HG03095 (cell line): ENCODE measurements at regions not wholly inside any gene's neighbourhood (a gene's known extent, or its start where the extent isn't known, plus 50 kb on each side); places are given as distances from the start of the nearest gene placed in this dataset.
"Not testable (repeated sequence)": the region's sequence is repeated elsewhere in the genome, so short reads cannot be mapped to it uniquely, and the experiment has no call there.

Experiments
- ATAC-seq: cut with Tn5 transposase; IDR thresholded peaks from one replicate; pipeline ENCODE4 v1.9.1; 2021; ENCODE audit warnings: moderate library complexity; ENCODE audit not compliant: unreplicated experiment

DNA sequence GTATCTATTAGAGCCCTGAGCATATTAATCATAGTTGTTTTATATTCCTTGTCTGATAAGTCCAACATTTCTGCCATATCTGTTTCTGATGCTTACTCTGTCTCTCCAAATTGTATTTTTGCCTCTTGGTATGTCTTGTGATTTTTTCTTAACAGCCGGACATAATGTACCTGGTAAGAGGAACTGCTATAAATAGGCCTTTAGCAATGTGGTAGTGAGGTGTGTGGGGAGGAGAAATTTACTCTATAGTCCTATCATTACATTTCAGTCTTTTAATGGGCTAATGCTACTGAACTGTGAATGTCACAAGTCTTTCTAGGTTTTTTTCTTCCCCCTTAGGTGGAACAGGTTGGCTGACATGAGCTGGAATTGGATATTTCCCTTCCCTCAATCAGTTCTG is 176.1 kb upstream of the FGF10 start:
- ATAC-seq = no peak

DNA sequence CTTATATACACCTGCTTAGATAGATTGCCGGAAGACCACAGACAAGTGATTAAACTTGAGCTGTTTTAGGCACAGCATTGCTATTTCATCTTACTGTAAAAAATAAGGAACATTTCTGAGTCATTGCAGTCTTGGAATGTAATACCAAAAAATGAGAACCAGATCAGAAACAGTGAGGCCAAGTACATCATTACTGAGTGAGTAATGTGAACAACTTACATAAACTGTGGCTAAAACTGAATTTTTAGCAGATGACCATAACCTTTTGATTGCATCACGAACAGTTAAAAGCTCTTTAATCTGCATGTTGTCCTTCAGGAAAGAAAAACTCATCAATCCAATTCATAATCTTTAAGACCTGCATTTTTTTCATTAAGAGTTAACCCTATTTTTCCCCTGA is 157.1 kb upstream of the FGF10 start:
- ATAC-seq = no peak

DNA sequence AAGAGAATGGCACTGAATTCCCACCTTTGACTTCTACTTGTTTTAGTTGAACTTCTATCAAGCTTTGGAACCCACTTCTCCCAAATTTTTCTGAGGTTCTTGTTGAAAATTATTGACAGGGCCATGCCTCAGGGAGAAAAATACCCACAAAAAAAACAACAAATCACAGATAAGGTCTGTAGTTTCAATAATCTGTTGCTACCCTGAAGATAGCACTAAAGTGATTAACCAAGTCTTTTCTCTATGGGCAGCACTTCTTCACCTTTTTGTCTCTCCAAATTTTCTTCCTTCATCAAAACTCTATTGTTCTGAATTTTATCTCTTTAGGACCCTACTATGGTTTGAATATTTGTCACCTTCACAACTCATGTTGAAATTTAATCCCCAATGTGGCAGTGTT is 154.3 kb upstream of the FGF10 start:
- no peak for ATAC-seq

DNA sequence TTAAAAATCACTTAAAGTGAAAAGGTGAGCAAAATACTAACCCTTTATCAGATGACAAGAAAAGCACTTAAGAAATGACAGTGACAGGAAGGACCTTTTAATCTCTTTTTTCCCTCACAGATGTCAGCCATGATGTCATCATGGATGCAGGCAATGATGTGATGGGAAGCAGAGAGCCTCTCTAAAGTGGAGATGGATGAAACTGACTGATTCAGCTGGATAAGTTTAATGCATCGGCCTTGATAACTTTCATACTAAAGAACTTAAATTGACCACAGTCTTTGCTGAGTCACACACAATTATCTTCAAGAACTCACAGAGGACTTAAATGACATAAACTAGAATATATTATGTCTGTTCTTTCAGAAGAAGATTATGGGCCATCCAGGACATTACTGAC is 153.2 kb upstream of the FGF10 start:
- no peak for ATAC-seq

DNA sequence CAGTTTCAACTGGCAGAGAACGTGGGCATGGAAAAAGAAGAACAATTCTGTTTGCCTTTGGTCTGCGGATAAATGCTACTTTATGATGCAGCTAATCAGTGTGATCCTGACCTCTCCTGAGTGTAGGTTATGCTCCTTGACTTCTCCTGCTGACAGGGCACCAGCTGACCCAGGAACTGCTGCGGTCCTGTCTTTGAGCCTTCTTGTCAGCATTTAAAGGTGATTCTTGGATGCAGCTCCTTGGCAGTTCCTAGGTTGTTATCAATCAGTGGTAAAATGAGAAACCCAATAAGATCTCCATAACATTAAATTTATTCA is 150.3 kb upstream of the FGF10 start:
- no peak for ATAC-seq

DNA sequence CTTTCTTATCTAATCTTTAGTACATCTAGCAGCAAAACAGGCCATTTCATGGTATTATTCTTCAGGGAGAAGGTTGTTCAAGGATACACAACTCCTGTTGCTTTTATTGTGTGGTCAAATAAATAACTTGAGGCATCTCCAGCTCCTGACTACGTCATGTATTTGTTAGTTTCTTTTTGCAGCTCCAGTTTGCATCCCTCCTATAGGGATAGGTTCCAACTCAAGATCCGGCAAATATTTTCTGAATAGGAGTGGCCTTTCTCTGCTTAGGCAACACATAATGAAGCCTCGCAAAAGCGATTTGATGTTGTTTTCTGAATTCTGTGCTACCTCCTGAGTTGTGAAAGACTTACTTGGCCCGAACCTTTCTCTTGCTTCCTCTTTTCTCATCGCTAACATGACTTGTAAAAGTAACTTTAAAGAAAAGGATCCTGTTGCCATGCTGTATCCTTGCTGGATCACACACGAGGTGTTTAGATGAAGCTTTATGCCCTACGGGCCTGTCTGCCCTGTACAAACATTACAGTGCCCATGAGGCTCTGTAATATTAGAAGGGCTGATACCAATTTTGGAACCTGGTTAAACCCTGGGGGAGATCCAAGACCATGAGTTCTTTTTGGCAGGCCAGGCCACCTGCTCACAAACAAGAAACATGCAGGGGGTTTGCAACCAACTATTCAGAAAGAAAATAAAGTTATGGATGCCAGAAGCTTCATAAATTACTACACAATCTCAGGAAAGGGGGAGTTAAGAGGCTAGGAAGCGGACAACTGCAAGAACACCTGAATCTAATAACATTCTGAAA is 149.8 kb upstream of the FGF10 start:
- no peak for ATAC-seq

DNA sequence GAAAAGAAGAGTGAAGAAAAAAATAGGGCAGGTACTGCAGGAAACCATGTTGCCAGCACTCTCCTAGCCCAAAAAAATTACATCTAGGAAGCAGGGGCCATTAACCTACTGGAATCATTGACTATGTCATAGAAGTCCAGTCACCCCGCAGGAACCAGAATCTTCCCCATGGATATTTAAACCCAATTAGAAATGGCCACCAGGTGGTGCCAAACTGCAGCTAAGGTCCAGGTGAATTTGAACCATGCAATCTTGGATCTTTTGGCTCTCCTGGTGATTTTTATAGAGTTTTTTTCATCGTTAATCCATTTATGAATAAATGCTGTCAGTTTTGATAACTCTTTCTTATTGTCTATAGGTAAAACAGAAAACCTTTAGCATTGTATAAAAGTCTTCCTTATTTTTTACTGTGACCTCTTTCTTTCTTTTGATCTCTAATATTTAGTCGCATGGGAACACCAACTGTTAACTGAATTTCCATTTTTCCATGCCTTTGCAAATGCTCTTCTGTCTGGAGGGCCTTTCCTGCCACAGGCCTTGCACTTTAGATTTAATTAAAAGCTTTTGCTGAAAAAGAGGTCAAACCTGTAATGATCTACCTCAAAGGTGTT is 147.5 kb upstream of the FGF10 start:
- peak; percentile 59 for ATAC-seq

DNA sequence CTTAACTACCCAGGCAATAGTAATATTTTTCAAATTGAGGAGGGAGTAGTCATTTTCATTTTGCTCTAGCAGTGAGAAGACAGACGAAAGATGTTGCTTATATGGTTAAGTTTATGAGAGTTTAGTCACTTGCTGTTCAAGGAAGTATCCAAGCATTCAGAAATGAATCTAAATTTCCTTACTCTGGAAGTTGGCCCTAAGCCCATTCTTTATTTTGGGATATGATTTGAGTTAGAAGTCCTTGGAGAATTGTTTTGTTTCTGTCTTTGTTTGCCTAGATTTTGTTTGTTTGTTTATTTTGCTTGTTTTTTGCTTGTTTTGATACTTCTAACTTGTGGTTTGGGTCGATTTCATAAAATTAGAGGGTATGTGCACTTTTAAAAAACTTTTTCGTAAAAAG is 146.4 kb upstream of the FGF10 start:
- ATAC-seq = no peak

DNA sequence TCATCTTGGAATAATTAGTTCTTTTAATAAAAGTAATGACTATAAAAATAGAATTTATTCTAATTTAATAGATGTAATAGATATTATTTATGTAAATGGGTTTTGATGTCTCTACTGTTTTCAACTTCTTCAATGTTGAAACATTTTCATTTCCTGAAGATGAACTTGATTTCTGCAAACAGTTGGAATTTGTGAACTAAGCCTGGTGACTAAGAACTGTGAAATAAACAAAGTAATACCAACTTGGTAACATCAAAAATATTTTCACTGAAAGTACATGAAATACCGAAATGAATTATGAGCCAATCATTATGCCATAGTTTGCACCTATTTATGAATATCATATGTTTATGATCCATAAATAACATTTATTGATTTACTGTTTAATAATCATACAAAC is 143.8 kb upstream of the FGF10 start:
- ATAC-seq = no peak

DNA sequence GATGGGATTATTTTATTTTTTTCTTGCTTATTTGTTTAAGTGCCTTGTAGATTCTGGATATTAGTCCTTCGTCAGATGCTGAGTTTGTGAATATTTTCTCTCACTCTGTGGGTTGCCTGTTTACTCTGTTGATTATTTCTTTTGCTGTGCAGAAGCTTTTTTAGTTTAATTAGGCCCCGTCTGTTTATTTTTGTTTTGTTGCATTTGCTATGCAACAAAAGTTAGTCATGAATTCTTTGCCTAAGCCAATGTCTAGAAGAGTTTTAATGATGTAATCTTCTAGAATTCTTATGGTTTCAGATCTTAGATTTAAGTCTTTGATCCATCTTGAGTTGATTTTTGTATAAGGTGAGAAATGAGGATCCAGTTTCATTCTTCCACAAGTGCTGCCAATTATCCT is 142.5 kb upstream of the FGF10 start:
- ATAC-seq = not testable (repeated sequence)

DNA sequence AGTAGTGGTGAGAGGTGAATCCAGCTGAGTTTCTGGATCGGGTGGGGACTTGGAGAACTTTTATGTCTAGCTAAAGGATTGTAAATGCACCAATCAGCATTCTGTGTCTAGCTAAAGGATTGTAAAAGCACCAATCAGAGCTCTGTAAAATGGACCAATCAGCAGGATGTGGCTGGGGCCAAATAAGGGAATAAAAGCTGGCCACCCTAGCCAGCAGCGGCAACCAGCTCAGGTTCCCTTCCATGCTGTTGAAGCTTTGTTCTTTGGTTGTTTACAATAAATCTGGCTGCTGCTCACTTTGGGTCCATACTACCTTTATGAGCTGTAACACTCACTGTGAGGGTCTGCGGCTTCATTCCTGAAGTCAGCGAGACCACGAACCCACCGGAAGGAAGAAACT is 141.6 kb upstream of the FGF10 start:
- not testable (repeated sequence) for ATAC-seq

DNA sequence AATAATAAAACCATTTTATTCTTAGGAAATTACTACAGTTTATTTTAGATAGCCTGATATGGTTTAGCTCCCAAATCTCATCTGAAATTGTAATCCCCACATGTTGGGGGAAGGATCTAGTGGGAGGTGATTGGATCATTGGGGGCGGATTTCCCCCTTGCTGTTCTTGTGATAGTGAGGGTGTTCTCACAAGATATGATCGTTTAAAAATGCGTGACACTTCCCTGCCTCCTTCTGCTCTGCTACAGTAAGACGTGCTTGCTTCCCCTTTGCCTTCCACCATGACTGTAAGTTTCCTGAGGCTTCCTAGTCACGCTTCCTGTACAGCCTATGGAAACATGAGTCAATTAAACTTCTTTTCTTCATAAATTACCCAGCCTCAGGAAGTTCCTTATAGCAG is 122.4 kb upstream of the FGF10 start:
- ATAC-seq = no peak

DNA sequence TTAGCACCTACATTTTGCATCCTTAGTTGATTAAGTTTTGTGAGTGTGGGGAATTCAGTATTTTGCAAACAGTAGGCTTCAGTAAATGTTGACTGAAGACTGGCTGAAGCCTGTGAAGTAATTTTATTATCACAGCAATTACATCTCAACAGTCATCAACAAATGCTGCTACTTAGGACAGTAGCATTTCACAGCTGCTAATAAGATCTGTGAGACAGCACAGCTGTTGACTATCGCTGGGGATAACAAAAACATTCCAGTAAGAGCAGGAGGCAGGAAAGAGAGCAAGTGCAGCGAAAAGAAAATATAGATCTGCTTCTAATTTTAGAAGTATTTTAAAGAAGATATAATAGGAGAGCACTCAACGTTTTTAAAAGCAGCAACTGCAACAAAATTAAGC is 117.3 kb upstream of the FGF10 start:
- ATAC-seq = no peak

DNA sequence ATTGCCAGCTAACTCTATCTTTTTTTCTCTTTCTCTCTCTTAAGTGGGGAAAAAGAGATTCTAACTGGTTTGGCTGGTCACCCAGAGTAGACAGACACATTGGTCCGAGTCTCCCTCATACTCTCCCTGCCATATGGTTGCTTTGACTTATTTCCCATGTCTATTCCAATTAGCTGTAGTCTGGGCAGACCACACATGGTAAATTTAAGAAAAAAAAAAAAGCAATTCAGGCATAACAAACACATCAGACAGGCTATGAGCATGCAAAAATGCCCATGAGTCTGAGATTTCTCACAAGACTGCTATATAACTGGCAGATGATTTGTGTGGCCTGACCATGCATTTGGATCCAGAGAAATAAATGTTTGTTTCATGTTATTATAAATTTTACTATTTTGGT is 110.2 kb upstream of the FGF10 start:
- no peak for ATAC-seq

DNA sequence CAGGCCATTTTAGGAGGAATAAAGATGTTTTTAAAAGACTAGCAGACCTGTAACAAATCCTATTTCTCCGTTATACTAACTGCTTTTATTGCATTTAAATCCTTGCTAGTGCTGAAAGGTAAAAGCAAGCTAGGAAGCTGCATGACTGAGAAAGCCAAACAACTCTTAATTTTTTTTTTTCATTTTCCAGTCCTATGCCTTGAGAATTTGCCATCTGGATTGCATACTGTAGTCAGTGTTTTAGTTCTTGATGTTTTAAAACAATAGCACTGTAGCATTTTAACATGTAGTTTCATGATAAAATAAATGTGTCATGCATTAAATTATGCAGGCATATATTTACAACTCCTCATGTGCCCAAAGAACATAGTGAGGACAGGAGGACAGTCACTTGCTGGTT is 108.4 kb upstream of the FGF10 start:
- no peak for ATAC-seq

DNA sequence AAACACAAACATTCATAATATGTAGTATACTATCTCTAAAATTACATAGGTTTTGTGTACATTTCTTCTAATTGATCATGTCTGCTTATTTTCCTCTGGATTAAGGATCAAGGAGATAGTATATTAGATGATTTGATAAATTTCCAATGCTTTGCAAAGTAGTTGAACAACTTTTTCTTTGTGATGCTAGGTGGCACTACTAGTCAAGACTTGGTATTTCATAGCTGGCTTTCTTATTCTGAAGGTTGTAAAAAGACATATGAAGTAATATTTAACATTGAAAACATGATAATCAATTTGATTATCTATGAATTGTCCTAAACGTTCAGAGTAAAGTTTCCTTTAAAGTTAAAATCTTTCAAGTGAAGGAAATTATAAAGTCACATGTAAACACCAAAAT is 106.1 kb upstream of the FGF10 start:
- ATAC-seq = no peak

DNA sequence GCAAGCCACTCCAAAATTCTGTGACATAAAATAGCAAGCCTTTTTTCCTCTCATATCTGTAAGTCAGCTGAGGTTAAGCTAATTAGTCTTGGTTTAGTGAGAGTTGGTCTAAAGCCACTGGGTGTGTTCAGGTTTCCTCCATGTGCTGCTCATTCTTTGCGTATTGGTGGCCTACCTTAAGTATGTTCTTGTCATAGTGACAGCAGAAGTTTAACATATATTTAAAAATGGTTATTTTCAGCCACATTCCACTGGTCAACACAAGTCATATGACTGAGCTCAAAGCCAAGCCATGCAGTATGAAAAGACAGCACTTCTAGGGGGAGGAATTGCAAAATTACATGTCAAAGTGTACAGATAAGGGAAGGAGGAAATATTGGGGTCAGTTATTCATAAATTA is 100.5 kb upstream of the FGF10 start:
- ATAC-seq = no peak

DNA sequence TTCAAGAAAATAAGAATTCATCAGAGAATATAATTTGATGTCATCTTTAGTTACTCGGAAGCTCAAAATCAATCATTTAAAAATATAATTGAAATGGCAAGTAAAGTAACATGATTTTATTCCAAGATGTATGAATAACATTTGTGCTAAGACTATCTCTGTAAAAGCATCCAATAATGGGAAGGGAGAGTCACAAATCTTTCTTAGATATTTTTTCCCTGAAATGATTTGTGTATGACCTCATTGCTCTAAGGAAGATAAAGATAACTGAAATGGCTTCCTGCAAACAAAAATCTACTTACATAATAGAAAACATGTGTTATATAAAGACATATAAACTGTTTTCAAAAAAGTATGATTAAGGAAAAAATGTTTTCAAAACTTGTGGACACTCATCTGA is 97.4 kb upstream of the FGF10 start:
- ATAC-seq = no peak

DNA sequence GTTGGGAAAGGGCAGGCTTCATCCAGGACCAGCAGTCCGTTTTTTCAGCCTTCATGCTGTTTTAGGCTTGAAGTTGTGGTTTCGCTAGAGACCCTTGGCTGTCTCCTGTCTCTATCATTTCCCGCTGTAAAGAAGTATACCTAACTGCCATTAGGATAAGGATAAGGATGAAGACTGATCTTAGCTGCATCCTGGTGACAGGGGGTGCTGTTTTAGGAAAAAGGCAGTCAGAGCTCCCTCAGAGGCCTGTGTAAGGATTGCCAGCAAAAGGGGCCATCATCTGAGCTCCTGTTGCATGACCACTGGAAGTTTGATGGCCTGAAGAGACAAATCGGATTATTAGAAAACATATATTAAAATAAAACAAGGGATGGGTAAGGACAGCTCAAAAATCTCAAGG is 64.8 kb upstream of the FGF10 start:
- no peak for ATAC-seq

DNA sequence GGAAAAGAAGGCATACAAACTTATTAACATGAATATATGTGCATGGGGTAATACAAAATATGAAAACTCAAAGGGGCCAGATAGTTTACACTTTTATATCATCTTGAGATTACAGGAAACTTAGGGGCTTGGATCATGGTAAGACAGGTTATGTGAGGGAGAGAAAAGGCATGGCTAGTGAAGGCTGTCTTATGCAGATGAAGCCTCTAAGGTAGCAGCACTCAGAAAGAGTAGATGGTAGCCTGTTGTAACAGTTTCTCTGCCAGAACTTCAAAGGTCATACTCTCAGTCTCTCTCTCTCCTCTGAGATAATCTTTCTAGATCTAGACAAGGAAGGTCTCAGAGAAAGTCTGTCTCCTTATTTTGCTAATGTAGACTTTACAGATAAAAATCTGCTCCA is 57.2 kb upstream of the FGF10 start:
- no peak for ATAC-seq

DNA sequence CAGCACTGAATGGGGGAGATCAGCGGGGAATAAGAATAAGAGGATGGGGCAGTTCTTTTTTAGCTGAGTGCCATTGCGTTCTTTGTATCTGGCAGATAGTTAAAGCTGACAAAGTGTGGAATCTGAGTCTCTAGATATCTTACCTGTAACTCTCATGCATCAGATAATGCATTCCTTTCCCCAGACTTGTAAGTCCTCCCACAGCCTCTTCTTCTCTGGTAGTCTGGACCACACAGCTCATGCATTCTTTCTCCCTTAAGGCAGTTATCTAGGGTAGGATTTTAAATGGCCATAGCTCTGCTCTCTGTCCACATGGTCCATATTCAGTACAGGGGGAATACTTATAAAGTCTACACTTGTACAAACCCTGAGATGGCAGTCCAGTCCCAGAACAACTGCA is 54.0 kb upstream of the FGF10 start:
- no peak for ATAC-seq

DNA sequence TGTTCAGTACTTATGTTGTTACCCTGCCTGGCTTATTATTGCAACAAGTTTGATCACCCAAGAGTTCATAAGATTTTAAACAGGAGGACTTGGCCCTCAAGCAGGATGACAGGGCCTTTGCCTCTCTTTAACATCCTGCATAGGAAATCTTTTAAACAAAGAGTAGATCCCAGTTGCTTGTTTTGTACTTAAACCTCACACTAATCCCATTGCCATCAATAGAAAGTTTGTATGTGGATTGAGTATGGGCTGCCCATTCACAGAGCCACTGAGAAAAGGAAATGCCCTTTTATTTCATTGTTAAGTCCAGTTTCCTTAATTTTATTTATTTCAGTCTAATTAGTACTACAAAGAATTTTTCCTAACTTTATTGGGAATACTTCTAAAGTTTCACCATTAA is 52.2 kb upstream of the FGF10 start:
- ATAC-seq = no peak

DNA sequence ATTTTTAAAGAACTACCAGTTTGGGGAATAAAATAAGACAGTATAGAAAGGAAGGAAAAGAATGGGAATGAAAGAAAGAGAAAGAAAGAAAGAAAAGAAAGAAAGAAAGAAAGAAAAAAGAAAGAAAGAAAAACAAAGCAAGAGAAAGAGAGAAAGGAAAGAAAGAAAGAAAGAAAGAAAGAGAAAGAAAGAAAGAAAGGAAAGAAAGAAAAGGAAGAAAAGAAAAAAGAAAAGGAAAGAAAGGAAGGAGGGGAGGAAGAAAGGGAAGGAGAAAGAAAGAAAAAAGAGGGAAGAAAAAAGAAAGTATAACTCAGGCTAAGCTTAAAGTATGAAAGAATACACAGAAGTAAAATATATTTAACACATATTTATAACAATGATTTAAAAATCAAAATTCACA is 51.0 kb upstream of the FGF10 start:
- ATAC-seq = no peak
